ENCODE measurements at regions not wholly inside any gene's neighbourhood (a gene's known extent, or its start where the extent isn't known, plus 50 kb on each side); places are given as distances from the start of the nearest gene placed in this dataset.

- no peak overlapping the region for H4K91ac ChIP-seq (replicated peaks; ENCODE audit: insufficient read length, low read length)
- TF ChIP-seq HDAC2 (IDR thresholded peaks at IDR 0.05; ENCODE audit: borderline replicate concordance in 1 of 2, low read depth in 2 of 2, low read length in 2 of 2) (no peak), SIX5 (IDR thresholded peaks at IDR 0.05; ENCODE audit: low read depth, low read length) (no peak), SIRT6 (IDR thresholded peaks at IDR 0.05; ENCODE audit: low read length) (no peak), MAFK (IDR thresholded peaks at IDR 0.05; ENCODE audit: low read depth, low read length) (no peak), RAD21 (IDR thresholded peaks at IDR 0.05 in 1 of 2, conservative IDR thresholded peaks at IDR 0.05 in 1 of 2; ENCODE audit: low read depth in 2 of 2, low read length in 2 of 2) (no peak), CEBPB (IDR thresholded peaks at IDR 0.05; ENCODE audit: low read depth, low read length) (no peak), TEAD4 (IDR thresholded peaks at IDR 0.05; ENCODE audit: low read depth, low read length) (no peak), KDM4A (IDR thresholded peaks at IDR 0.05; ENCODE audit: low read depth, low read length, severe bottlenecking) (no peak), KDM5A (IDR thresholded peaks at IDR 0.05; ENCODE audit: low read length) (no peak)
- H3K4me3 ChIP-seq (ENCODE audit: extremely low read depth in 1 of 4, insufficient read depth in 2 of 4, low read depth in 3 of 4, low read length in 4 of 4), result no peak overlapping the region
- no peaks in the 10 kb centered on the region for H3K79me1 ChIP-seq (ENCODE audit: low read depth, low read length)
- ChIA-PET POLR2A (ENCODE audit: partially characterized antibody) (no interaction called here), CTCF (ENCODE audit: partially characterized antibody) (no interaction called here)
- H2AFZ ChIP-seq (ENCODE audit: low read length), result no peak overlapping the region
- H3K4ac ChIP-seq (replicated peaks; ENCODE audit: insufficient read length, low read depth, low read length), result no peak overlapping the region
- H3K23me2 ChIP-seq (ENCODE audit: low read depth, low read length), result no peaks in the 10 kb centered on the region
- H3K27me3 ChIP-seq (replicated peaks in 1 of 4; ENCODE audit: control insufficient read depth in 3 of 4, extremely low read depth in 1 of 4, insufficient read depth in 3 of 4, low read length in 3 of 4), result no peaks in the 10 kb centered on the region
- DNase-seq (ENCODE audit: low read depth in 1 of 2, low spot score in 2 of 2), result no peak
- no peak for FAIRE-seq
- H4K20me1 ChIP-seq (replicated peaks in 1 of 2; ENCODE audit: control insufficient read depth in 1 of 2, insufficient read depth in 2 of 2, low read length in 2 of 2), result no peaks in the 10 kb centered on the region
- no peak overlapping the region for H3K56ac ChIP-seq (replicated peaks; ENCODE audit: insufficient read length, low read depth, low read length)
- no peaks in the 10 kb centered on the region for H3K9me3 ChIP-seq (ENCODE audit: insufficient read depth in 2 of 2, low read depth in 1 of 2, low read length in 1 of 2)
- H4K8ac ChIP-seq (ENCODE audit: extremely low read depth, insufficient read depth, low read length), result no peak overlapping the region
- H3K4me1 ChIP-seq (replicated peaks in 1 of 4; ENCODE audit: control insufficient read depth in 3 of 4, insufficient read depth in 4 of 4, low read length in 3 of 4), result peaks cover 0 to 4% (median 1%) of the 10 kb centered on the region in 4 experiments; a peak in 2 of 7 replicates
- H2BK5ac ChIP-seq (ENCODE audit: low read depth, low read length), result no peak overlapping the region
- no peak overlapping the region for H3K27ac ChIP-seq (ENCODE audit: low read depth, low read length)
- no peak overlapping the region for H3K23ac ChIP-seq (ENCODE audit: insufficient read length)
- no peak overlapping the region for H3K4me2 ChIP-seq (ENCODE audit: insufficient read depth in 1 of 2, low read depth in 2 of 2, low read length in 2 of 2)
- no peaks in the 10 kb centered on the region for H3K79me2 ChIP-seq (ENCODE audit: control insufficient read depth in 1 of 2, insufficient read depth in 2 of 2, low read length in 2 of 2)
- H2BK12ac ChIP-seq (ENCODE audit: low read depth, low read length), result no peak overlapping the region
- H2AK5ac ChIP-seq (ENCODE audit: low read depth, low read length), result no peak overlapping the region
- no peaks in the 10 kb centered on the region for H3K36me3 ChIP-seq (ENCODE audit: control insufficient read depth in 2 of 4, insufficient read depth in 4 of 4, low read length in 3 of 4)
- H4K5ac ChIP-seq (ENCODE audit: insufficient read length, low read depth, low read length), result no peak overlapping the region
- no peak overlapping the region for H2BK15ac ChIP-seq (ENCODE audit: low read length)
- no peak overlapping the region for H2BK120ac ChIP-seq (replicated peaks; ENCODE audit: low read depth, low read length)
- H3K18ac ChIP-seq (ENCODE audit: extremely low read depth, low read length), result no peak overlapping the region
- WGBS, 2 experiments (ENCODE audit: extremely low coverage in 1 of 2, insufficient coverage in 1 of 2, insufficient read length in 1 of 2, insufficient replicate concordance in 2 of 2, low coverage in 1 of 2, low lambda C conversion rate in 2 of 2, missing lambda C conversion rate in 1 of 2), result 88% methylated on average over 2 of the region's 2 CpGs; no CpG with 5 or more reads in 1 of the 2 experiments
- no peak overlapping the region for H2BK20ac ChIP-seq (ENCODE audit: low read length)
- no peak overlapping the region for H3K9ac ChIP-seq (replicated peaks in 1 of 4; ENCODE audit: extremely low read depth in 1 of 4, low read depth in 3 of 4, low read length in 3 of 4)
- H3K14ac ChIP-seq (ENCODE audit: insufficient read length), result no peak overlapping the region
These were observed 1044.2 kb upstream of the SORCS1 start for GRCh38 chr10:108208732-108209131.
